ENCODE measurements at regions not wholly inside any gene's neighbourhood (a gene's known extent, or its start where the extent isn't known, plus 50 kb on each side); places are given as distances from the start of the nearest gene placed in this dataset.

DNA sequence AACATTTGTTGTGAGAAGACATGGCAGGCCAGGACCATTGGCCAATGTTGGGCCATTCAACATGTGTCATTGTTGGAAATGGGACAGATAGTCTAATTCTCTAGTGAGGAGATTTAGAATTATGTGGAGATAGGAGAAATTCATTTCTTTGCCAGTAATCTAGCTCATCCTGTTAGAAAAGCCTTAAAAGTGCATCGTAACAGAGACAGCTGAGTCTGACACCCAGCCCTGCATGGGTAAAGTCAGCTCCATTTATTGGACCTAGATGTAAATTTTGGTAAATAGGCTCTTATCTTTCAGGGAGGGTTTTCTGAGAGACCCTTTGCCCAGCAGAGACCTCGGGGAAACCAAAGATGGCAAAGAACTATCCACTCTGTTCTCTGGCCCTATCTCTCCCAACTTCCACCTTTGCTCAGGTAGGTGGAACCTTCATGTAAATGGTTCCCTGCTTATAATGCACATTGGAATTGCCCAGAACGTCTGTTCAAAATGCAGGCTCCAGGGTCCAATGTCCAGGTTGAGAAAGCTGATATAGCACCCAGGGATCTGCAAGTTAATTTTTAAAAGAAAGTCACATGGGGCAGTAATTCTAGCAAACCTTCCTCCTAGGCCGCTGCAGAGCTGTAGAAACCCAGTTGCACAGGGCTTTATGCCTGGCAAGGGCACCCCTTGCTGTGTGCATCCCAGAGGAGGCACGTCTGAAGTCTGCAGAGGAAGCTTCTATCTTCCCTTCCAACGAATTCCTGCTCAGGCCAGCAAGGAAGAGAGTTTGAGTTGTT lies 365.9 kb upstream of the PROK2 start:
- no peak for DNase-seq
- Histone ChIP-seq H3K4me3 (ENCODE audit: low read depth, low read length) (no peak overlapping the region), H3K4me1 (ENCODE audit: control insufficient read depth, insufficient read depth, low read length, poor library complexity, severe bottlenecking) (no peaks in the 10 kb centered on the region), H3K9me3 (ENCODE audit: control insufficient read depth in 2 of 2, low read length in 2 of 2) (peaks cover 0 to 3% of the 10 kb centered on the region in 2 experiments), H3K27ac (ENCODE audit: insufficient read depth, low read length, poor library complexity, severe bottlenecking) (no peak overlapping the region), H3K27me3 (ENCODE audit: control insufficient read depth, insufficient read depth, low read length) (no peaks in the 10 kb centered on the region), H3K36me3 (ENCODE audit: control insufficient read depth, insufficient read depth, low read length) (no peaks in the 10 kb centered on the region)
- no peaks in the 10 kb centered on the region for H3K36me3 Mint-ChIP-seq
- no peak overlapping the region for H3K4me3 Mint-ChIP-seq
- peaks cover 0 to 3% (median 0%) of the 10 kb centered on the region in 7 donors for H3K9me3 Mint-ChIP-seq
- peak overlapping the region in 1 of 3 donors; percentile 52 for H3K27ac Mint-ChIP-seq
- no peaks in the 10 kb centered on the region for H3K4me1 Mint-ChIP-seq
- H3K27me3 Mint-ChIP-seq: no peaks in the 10 kb centered on the region
- no peak for ATAC-seq (ENCODE audit: low read depth in 2 of 2)

DNA sequence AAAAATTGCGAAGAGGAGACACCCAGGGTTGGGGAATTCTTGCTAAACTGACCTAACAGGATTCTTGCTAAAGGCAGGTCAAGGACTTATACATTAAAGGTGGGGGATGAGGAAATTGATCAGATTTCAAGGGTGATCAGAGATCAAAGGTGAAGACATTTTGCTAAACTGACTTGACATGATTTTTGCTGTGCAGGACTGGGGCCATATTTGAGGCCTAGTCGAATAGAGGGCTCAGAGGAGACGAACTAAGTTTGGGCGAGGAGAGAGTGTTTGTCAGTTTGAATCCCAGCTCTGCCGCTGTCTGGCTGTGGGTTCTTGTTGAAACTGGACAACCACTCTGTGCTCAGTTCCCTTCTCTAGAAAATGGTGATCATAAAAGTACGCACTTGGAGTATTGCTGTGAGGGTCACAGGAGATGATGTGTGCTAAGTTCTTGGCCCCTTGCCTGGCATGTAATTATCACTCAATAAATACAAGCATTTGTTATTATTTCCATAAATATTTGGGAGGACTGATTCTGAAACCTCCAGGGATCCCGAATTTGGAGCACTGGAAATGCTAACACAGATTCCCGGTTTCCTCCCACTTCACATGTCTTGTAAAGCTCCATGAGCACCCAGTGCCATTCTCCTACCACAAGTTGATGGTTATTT lies 364.8 kb upstream of the PROK2 start:
- Mint-ChIP-seq H3K27me3 (no peaks in the 10 kb centered on the region), H3K4me1 (peaks cover 0 to 2% (median under 1%) of the 10 kb centered on the region in 4 donors), H3K9me3 (peaks cover 0 to 3% (median 0%) of the 10 kb centered on the region in 7 donors), H3K36me3 (no peaks in the 10 kb centered on the region), H3K4me3 (no peak overlapping the region), H3K27ac (no peak overlapping the region)
- Histone ChIP-seq H3K9me3 (ENCODE audit: control insufficient read depth in 2 of 2, low read length in 2 of 2) (peaks cover 0 to 3% of the 10 kb centered on the region in 2 experiments), H3K4me3 (ENCODE audit: low read depth, low read length) (no peak overlapping the region), H3K36me3 (ENCODE audit: control insufficient read depth, insufficient read depth, low read length) (no peaks in the 10 kb centered on the region), H3K27ac (ENCODE audit: insufficient read depth, low read length, poor library complexity, severe bottlenecking) (no peak overlapping the region), H3K4me1 (ENCODE audit: control insufficient read depth, insufficient read depth, low read length, poor library complexity, severe bottlenecking) (no peaks in the 10 kb centered on the region), H3K27me3 (ENCODE audit: control insufficient read depth, insufficient read depth, low read length) (no peaks in the 10 kb centered on the region)
- no peak for DNase-seq
- no peak for ATAC-seq (ENCODE audit: low read depth in 2 of 2)

DNA sequence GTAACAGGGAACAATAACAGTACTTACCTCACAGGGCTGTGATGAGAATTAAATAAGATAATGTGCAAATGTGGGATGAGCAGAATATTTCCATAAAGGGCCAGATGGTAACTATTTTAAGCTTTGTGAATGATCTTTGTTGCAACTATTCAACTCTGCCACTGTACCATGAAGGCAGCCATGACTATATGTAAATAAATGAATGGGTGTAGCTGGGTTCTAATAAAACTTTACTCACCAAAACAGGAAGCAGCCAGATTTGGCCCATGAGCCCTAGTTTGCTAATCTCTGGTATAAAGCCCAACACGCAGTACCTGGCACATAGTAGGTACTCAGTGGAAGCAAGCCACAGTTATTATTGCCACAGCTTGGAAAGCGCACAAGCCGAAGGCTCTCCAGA lies 362.7 kb upstream of the PROK2 start:
- Mint-ChIP-seq H3K4me3 (no peak overlapping the region), H3K4me1 (peaks cover 0 to 6% (median 2%) of the 10 kb centered on the region in 4 donors), H3K36me3 (no peaks in the 10 kb centered on the region), H3K27me3 (no peaks in the 10 kb centered on the region), H3K27ac (no peak overlapping the region), H3K9me3 (peaks cover 0 to 3% (median 0%) of the 10 kb centered on the region in 7 donors)
- H3K4me1 ChIP-seq (ENCODE audit: control insufficient read depth, insufficient read depth, low read length, poor library complexity, severe bottlenecking): no peaks in the 10 kb centered on the region
- ATAC-seq (ENCODE audit: low read depth in 2 of 2) (no peak), DNase-seq (no peak)
- H3K36me3 ChIP-seq (ENCODE audit: control insufficient read depth, insufficient read depth, low read length): no peaks in the 10 kb centered on the region
- H3K27me3 ChIP-seq (ENCODE audit: control insufficient read depth, insufficient read depth, low read length): no peaks in the 10 kb centered on the region
- H3K4me3 ChIP-seq (ENCODE audit: low read depth, low read length): no peak overlapping the region
- H3K9me3 ChIP-seq (ENCODE audit: control insufficient read depth in 2 of 2, low read length in 2 of 2): no peaks in the 10 kb centered on the region
- no peak overlapping the region for H3K27ac ChIP-seq (ENCODE audit: insufficient read depth, low read length, poor library complexity, severe bottlenecking)

DNA sequence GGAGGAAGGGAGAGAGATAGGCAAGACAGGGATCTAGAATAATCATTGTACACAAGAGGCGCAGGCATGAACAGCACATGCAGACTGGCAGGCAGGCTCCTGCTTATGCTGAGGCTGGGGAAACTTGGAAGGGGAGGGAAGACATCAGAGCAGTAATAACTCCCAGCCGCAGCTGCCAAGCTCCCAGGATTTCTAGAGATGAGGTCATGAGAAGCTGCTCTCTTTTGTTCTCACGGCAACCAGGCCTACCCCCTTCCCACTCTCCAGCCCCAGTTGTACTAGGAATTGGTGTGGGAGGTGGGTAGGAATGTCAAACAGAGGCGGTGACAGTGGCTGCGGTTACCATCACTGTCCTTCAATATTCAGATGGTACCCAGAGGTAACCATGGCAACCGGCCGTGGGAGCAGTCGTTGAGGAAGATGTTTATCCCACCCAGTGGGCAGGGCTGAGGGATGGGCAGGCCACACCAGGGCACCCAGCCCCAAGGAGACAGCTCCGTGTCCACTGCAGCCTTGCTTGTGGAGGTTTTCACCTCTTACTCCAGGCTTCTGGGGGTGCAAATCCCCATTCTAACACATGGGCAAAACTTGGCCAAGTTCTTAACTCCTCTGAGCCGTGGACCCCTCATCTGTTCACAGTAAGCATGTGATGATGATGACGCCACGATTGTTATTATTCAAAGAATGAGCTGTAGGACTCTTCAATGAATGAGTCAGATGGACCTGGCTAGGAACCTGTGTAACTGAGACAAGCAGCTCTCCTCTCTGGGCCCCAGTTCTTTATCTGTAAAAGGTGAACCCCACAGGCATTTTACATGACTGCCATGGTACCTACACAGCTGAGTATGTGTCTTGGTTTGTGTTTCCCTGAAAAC lies 360.8 kb upstream of the PROK2 start:
- H3K4me1 ChIP-seq (ENCODE audit: control insufficient read depth, insufficient read depth, low read length, poor library complexity, severe bottlenecking): no peaks in the 10 kb centered on the region
- Mint-ChIP-seq H3K36me3 (no peaks in the 10 kb centered on the region), H3K27me3 (no peaks in the 10 kb centered on the region), H3K4me1 (peaks cover 0 to 6% (median 2%) of the 10 kb centered on the region in 4 donors), H3K9me3 (peaks cover 0 to 3% (median 0%) of the 10 kb centered on the region in 7 donors), H3K4me3 (no peak overlapping the region), H3K27ac (peak overlapping the region in 1 of 3 donors; percentile 61)
- no peak for DNase-seq
- no peak overlapping the region for H3K4me3 ChIP-seq (ENCODE audit: low read depth, low read length)
- H3K27me3 ChIP-seq (ENCODE audit: control insufficient read depth, insufficient read depth, low read length): no peaks in the 10 kb centered on the region
- no peaks in the 10 kb centered on the region for H3K36me3 ChIP-seq (ENCODE audit: control insufficient read depth, insufficient read depth, low read length)
- no peak overlapping the region for H3K27ac ChIP-seq (ENCODE audit: insufficient read depth, low read length, poor library complexity, severe bottlenecking)
- ATAC-seq (ENCODE audit: low read depth in 2 of 2): no peak
- no peaks in the 10 kb centered on the region for H3K9me3 ChIP-seq (ENCODE audit: control insufficient read depth in 2 of 2, low read length in 2 of 2)

DNA sequence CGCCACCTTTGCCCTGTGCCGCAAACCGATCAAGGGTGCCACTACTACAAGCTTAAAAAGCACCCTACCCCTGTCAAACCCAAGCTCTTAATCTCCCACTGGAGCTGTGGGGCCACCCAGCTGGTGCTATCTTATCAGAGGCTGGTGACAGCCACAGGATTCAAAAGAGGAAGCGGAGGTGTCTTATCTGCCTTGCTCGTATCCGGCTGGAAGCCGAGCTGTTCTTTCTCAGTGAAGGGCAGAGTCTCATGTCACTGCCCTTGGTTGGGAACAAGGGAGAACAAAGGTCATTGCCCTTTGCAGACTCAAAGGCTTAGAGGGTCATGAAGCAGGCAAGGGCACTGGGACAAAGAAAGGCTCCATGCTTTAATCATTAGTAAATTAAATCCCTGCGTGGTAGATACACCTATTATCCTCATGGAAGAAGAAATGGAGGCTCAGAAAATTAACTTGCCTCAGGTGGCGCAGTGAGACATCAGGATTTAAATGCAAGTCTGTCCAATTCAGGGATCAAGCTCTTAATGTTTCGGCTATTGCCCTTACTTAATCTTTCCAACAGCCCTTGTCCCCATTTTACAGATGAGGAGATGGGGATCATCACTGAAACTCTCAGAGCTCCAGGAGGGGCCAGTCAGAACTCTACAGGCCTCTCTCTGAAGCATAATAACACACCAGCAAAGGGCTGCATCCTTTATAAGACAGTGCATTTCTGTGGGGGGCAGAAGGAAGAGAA lies 360.0 kb upstream of the PROK2 start:
- no peak overlapping the region for H3K4me3 ChIP-seq (ENCODE audit: low read depth, low read length)
- H3K27ac ChIP-seq (ENCODE audit: insufficient read depth, low read length, poor library complexity, severe bottlenecking): no peak overlapping the region
- no peak overlapping the region for H3K4me3 Mint-ChIP-seq
- peak overlapping the region in 2 of 3 donors; percentile 39 to 61 for H3K27ac Mint-ChIP-seq
- ATAC-seq (ENCODE audit: low read depth in 2 of 2) (no peak), DNase-seq (peak in 1 of 3 donors; percentile 43)
- H3K27me3 ChIP-seq (ENCODE audit: control insufficient read depth, insufficient read depth, low read length): no peaks in the 10 kb centered on the region
- H3K9me3 ChIP-seq (ENCODE audit: control insufficient read depth in 2 of 2, low read length in 2 of 2): no peaks in the 10 kb centered on the region
- no peaks in the 10 kb centered on the region for H3K36me3 ChIP-seq (ENCODE audit: control insufficient read depth, insufficient read depth, low read length)
- H3K4me1 ChIP-seq (ENCODE audit: control insufficient read depth, insufficient read depth, low read length, poor library complexity, severe bottlenecking): no peaks in the 10 kb centered on the region
- no peaks in the 10 kb centered on the region for H3K36me3 Mint-ChIP-seq
- H3K9me3 Mint-ChIP-seq: peaks cover 0 to 3% (median 0%) of the 10 kb centered on the region in 7 donors
- H3K4me1 Mint-ChIP-seq: peaks cover 0 to 6% (median 2%) of the 10 kb centered on the region in 4 donors
- H3K27me3 Mint-ChIP-seq: no peaks in the 10 kb centered on the region

DNA sequence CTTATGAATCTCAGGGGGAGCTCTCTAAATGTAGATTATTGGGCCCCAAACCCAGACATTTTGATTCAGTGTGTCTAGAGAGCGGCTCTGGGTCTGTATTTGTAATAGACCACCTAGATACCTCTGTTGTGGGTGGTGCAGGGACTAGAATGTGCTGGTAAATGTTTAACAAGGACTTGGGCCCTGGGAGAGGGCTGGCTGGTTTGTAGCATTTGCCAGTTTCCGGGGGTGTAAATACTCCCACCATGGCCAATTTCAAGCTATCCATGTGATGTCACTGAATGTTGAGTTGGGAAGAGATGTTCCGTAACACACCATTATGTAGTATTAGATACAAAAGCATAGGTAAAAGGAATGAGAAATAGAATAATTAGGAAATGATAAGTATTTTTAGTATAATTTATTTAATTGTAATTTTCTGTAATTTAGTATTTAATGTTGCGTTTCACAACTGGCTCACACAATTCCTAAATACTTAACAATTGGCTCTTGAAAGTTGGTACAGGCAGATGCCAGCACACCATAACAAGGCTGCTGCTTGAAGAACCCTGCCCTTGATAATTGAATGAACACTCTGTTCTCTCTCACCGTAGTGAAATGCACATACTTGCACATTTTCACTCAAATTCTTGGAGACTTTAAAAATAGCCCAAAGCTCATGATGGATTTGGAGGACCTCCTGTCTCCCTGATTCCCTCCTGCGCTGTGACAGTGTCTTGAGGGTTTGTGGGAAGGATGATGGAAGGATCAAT lies 359.2 kb upstream of the PROK2 start:
- Histone ChIP-seq H3K27ac (ENCODE audit: insufficient read depth, low read length, poor library complexity, severe bottlenecking) (no peak overlapping the region), H3K27me3 (ENCODE audit: control insufficient read depth, insufficient read depth, low read length) (no peaks in the 10 kb centered on the region), H3K4me1 (ENCODE audit: control insufficient read depth, insufficient read depth, low read length, poor library complexity, severe bottlenecking) (no peaks in the 10 kb centered on the region), H3K4me3 (ENCODE audit: low read depth, low read length) (no peak overlapping the region), H3K9me3 (ENCODE audit: control insufficient read depth in 2 of 2, low read length in 2 of 2) (no peaks in the 10 kb centered on the region), H3K36me3 (ENCODE audit: control insufficient read depth, insufficient read depth, low read length) (no peaks in the 10 kb centered on the region)
- DNase-seq: no peak
- ATAC-seq (ENCODE audit: low read depth in 2 of 2): no peak
- H3K4me3 Mint-ChIP-seq: no peak overlapping the region
- no peak overlapping the region for H3K27ac Mint-ChIP-seq
- peaks cover 0 to 6% (median 2%) of the 10 kb centered on the region in 4 donors for H3K4me1 Mint-ChIP-seq
- H3K27me3 Mint-ChIP-seq: no peaks in the 10 kb centered on the region
- no peaks in the 10 kb centered on the region for H3K36me3 Mint-ChIP-seq
- peaks cover 0 to 3% (median 0%) of the 10 kb centered on the region in 7 donors for H3K9me3 Mint-ChIP-seq
